DND-41 (cell line): ENCODE measurements at regions not wholly inside any gene's neighbourhood (a gene's known extent, or its start where the extent isn't known, plus 50 kb on each side); places are given as distances from the start of the nearest gene placed in this dataset.

Experiments used
- ATAC-seq: fragments of 200-7000 bp; cut with Tn5 transposase; 3 replicates; pipeline ENCODE4 v1.9.1; 2021; ENCODE audit warnings: low read depth; ENCODE audit not compliant: insufficient read depth
- DNase-seq: peaks from one replicate; pipeline ENCODE4 v3.0.0-alpha.2; 2020
- H2AFZ ChIP-seq: 2 replicates; pipeline ENCODE4 v1.6.0; 2012; ENCODE audit warnings: low read depth, low read length
- H3K27ac ChIP-seq: 2 replicates; pipeline ENCODE4 v1.5.1; 2012; ENCODE audit warnings: low read length, inconsistent platforms
- H3K27me3 ChIP-seq: fragments of 200-600 bp; sonication (generic); 2 replicates; pipeline ENCODE4 v1.6.0; 2012; ENCODE audit warnings: low read length, mild to moderate bottlenecking, inconsistent platforms; ENCODE audit not compliant: insufficient read depth, poor library complexity
- H3K36me3 ChIP-seq: 2 replicates; pipeline ENCODE4 v1.5.1; 2012; ENCODE audit warnings: low read length, inconsistent platforms; ENCODE audit not compliant: insufficient read depth
- H3K4me1 ChIP-seq: 2 replicates; pipeline ENCODE4 v1.5.1; 2012; ENCODE audit warnings: mild to moderate bottlenecking, low read length; ENCODE audit not compliant: insufficient read depth
- H3K4me2 ChIP-seq: 2 replicates; pipeline ENCODE4 v1.6.0; 2012; ENCODE audit warnings: mild to moderate bottlenecking, moderate library complexity, low read length, inconsistent platforms; ENCODE audit not compliant: insufficient read depth
- H3K4me3 ChIP-seq, 2 experiments: fragments of 200-600 bp in 1 of 2; shearing (Covaris generic) in 1 of 2; 2 replicates each; pipeline ENCODE4 v1.5.1; 2012 to 2016; ENCODE audit warnings: inconsistent platforms in 2 of 2, low read length in 2 of 2, mild to moderate bottlenecking in 2 of 2, low read depth in 1 of 2, moderate library complexity in 1 of 2
- H3K79me2 ChIP-seq: 2 replicates; pipeline ENCODE4 v1.6.0; 2012; ENCODE audit warnings: low read length, inconsistent platforms; ENCODE audit not compliant: insufficient read depth
- H3K9ac ChIP-seq: 2 replicates; pipeline ENCODE4 v1.6.0; 2012; ENCODE audit warnings: low read depth, mild to moderate bottlenecking, inconsistent platforms, low read length, moderate library complexity
- H3K9me3 ChIP-seq: 2 replicates; pipeline ENCODE4 v1.5.1; 2012; ENCODE audit warnings: low read length, moderate library complexity, mild to moderate bottlenecking, inconsistent platforms; ENCODE audit not compliant: insufficient read depth, severe bottlenecking
- H4K20me1 ChIP-seq: 2 replicates; pipeline ENCODE4 v1.6.0; 2012; ENCODE audit warnings: low read length; ENCODE audit not compliant: insufficient read depth
- EZH2 ChIP-seq: IDR thresholded peaks from 3 replicates; pipeline ENCODE4 v1.6.1; 2012; ENCODE audit warnings: borderline replicate concordance, low read depth, mild to moderate bottlenecking, moderate library complexity, low read length, inconsistent platforms; ENCODE audit not compliant: severe bottlenecking
- TF ChIP-seq, protein P1 (sequence below): IDR thresholded peaks from 2 replicates; pipeline ENCODE4 v1.5.1; 2012; ENCODE audit warnings: borderline replicate concordance, low read length, moderate library complexity, mild to moderate bottlenecking; ENCODE audit not compliant: poor library complexity, severe bottlenecking; ENCODE audit errors: extremely low read depth

DNA sequence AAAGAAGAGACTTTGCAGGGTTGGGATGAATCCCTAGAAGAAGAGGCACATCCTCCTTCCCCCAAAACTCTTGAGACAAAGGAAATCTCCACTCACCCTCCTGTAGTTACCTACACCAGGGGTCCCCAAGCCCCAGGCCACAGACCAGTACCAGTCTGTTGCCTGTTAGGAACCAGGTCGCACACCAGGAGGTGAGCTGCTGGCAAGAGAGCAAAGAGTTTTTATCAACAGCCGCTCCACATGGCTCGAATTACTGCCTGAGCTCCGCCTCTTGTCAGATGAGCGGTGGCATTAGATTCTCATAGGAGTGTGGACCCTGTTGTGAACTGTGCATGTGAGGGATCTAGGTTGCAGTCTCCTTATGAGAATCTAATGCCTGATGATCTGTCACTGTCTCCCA, 98.9 kb downstream of the CCT6B start:
- Histone ChIP-seq H3K79me2 (no peaks in the 10 kb centered on the region), H3K27ac (no peak overlapping the region), H3K9me3 (no peaks in the 10 kb centered on the region), H4K20me1 (peaks cover 3% of the 10 kb centered on the region; the same call in 1 of the 2 replicates), H2AFZ (no peak overlapping the region), H3K4me3 (no peak overlapping the region), H3K27me3 (peaks cover 7% of the 10 kb centered on the region), H3K36me3 (no peaks in the 10 kb centered on the region), H3K4me1 (no peaks in the 10 kb centered on the region), H3K9ac (no peak overlapping the region), H3K4me2 (no peak overlapping the region)
- no peak for TF ChIP-seq EZH2
- TF ChIP-seq, protein P1, sequence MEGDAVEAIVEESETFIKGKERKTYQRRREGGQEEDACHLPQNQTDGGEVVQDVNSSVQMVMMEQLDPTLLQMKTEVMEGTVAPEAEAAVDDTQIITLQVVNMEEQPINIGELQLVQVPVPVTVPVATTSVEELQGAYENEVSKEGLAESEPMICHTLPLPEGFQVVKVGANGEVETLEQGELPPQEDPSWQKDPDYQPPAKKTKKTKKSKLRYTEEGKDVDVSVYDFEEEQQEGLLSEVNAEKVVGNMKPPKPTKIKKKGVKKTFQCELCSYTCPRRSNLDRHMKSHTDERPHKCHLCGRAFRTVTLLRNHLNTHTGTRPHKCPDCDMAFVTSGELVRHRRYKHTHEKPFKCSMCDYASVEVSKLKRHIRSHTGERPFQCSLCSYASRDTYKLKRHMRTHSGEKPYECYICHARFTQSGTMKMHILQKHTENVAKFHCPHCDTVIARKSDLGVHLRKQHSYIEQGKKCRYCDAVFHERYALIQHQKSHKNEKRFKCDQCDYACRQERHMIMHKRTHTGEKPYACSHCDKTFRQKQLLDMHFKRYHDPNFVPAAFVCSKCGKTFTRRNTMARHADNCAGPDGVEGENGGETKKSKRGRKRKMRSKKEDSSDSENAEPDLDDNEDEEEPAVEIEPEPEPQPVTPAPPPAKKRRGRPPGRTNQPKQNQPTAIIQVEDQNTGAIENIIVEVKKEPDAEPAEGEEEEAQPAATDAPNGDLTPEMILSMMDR, result no peak
- ATAC-seq (no peak), DNase-seq (no peak)

DNA sequence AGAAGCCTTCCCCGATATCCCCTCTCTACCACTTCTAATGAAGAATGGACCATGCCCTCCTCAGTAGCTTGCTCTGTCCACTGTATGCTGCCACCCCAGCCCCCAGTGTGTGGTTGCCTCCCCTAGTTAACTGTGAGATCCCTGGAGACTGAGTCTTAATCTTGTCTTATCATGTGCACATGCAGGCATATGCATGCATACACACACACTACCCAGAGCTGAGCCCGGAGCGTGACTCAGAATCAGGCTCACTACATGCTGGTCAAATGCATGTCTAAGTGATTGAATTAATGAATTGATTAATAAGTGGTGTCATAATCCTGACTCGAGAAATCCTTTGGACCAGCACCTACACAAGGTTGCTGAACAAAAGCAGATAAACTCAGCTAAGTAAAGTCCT, 99.4 kb downstream of the CCT6B start:
- Histone ChIP-seq H4K20me1 (peaks cover 3% of the 10 kb centered on the region; the same call in 1 of the 2 replicates), H3K4me1 (no peaks in the 10 kb centered on the region), H3K27me3 (peaks cover 7% of the 10 kb centered on the region), H3K79me2 (no peaks in the 10 kb centered on the region), H3K9ac (no peak overlapping the region), H3K4me3 (no peak overlapping the region), H3K9me3 (no peaks in the 10 kb centered on the region), H3K36me3 (no peaks in the 10 kb centered on the region), H3K4me2 (no peak overlapping the region), H3K27ac (no peak overlapping the region), H2AFZ (no peak overlapping the region)
- no peak for ATAC-seq
- TF ChIP-seq, protein P1, result no peak
- TF ChIP-seq EZH2, result no peak
- DNase-seq, result no peak

DNA sequence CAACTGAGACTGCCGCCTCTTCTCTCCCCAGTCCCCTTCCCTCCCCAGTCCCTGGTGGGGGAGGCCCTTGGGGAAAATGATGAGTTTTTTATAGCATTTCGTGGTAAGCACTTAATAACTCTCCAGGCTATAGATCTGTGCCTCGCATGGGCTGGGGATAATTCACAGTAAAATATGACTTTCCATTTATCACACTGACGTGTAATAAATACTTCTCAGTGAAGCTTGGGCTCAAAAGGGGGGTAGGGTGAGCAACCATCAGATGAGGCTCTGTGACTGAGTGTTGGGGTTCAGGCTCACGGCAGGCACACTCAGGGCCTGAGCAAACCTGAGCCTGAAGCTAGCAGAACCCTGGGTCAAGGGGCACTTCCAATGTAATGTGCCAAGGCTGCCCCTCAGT, 101.6 kb downstream of the CCT6B start:
- H3K36me3 ChIP-seq, result no peaks in the 10 kb centered on the region
- H3K9me3 ChIP-seq, result no peaks in the 10 kb centered on the region
- H3K4me1 ChIP-seq, result no peaks in the 10 kb centered on the region
- H2AFZ ChIP-seq, result no peak overlapping the region
- no peaks in the 10 kb centered on the region for H3K79me2 ChIP-seq
- ATAC-seq (no peak), DNase-seq (no peak)
- H3K27ac ChIP-seq, result no peak overlapping the region
- peaks cover 3% of the 10 kb centered on the region; the same call in 1 of the 2 replicates for H4K20me1 ChIP-seq
- TF ChIP-seq EZH2, result no peak
- TF ChIP-seq, protein P1, result no peak
- H3K4me3 ChIP-seq, result no peak overlapping the region
- H3K27me3 ChIP-seq, result peaks cover 9% of the 10 kb centered on the region
- no peak overlapping the region for H3K4me2 ChIP-seq
- H3K9ac ChIP-seq, result no peak overlapping the region
